GM18511 (cell line): ENCODE measurements at regions not wholly inside any gene's neighbourhood (a gene's known extent, or its start where the extent isn't known, plus 50 kb on each side); places are given as distances from the start of the nearest gene placed in this dataset.

Source experiments
- ATAC-seq: cut with Tn5 transposase; IDR thresholded peaks from one replicate; pipeline ENCODE4 v1.9.1; 2021; ENCODE audit warnings: mild to moderate bottlenecking, moderate library complexity; ENCODE audit not compliant: unreplicated experiment

DNA sequence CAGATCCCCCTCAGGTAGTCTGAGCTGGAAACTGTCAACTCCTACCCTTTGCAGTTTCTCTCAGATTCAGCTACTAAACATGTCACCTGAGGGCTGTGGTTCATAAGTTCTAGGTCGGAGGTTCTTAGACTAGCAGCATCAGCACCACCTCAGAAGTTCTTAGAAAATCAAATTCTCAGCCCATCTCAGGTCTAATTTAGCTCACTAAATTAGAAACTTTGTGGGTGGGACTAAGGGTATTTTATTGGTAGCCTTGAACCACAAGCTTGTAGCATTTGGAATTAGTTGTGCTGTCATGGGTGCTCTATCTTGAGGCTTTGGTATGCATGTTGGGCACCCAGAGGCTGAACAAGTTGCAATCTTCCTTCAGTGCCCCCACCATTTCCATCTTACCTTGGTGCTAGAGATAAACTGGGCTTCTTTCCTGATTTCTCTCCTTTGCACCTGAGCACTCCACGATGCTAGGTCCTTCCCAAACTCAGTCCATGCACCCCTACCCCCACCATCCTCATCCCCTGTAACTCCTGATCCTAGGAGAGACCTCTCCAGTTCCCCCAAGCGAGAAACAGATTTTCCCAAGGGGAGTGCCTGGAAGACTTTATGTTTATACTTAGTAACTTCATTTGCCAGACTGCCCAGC is 54.2 kb downstream of the S1PR1 start:
- peak; percentile 25 for ATAC-seq

DNA sequence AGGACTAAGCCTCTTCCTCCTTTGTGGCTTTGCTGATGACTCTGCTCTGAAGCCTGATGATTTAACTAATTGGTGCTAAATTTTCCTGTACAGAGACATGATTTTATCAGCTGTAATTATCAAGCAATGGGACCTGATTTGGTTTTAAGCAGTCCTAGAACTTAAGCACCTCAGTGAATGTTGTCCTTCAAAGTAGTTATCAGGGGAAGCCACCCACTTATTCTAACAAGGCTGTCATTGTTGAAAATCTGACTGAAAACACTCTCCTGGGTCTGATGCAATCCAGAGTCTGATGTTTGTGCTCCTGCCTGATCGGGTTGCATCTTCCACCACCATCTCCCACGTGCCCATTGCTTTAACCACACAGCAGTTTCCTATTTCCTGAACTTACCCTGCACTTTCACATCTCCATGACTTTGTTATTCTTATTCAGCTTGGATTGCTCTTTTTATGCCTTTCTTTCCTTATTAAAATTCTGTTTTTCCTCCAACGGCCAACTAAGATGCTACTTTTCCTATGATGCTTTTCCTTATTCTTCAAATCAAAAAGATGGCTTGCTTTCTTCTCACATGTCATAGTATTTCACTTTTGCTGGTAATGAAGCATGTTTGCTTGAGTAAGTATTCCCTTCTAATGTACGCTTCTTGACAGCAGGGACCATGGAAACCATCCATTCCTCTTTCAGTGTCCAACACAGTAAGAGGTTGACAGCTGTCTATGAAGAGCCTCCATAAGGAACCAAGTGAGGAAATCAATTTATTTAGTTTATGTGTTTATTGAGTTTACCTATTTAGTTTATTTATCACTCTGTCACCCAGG is 55.0 kb downstream of the S1PR1 start:
- ATAC-seq, result peak; percentile 35

DNA sequence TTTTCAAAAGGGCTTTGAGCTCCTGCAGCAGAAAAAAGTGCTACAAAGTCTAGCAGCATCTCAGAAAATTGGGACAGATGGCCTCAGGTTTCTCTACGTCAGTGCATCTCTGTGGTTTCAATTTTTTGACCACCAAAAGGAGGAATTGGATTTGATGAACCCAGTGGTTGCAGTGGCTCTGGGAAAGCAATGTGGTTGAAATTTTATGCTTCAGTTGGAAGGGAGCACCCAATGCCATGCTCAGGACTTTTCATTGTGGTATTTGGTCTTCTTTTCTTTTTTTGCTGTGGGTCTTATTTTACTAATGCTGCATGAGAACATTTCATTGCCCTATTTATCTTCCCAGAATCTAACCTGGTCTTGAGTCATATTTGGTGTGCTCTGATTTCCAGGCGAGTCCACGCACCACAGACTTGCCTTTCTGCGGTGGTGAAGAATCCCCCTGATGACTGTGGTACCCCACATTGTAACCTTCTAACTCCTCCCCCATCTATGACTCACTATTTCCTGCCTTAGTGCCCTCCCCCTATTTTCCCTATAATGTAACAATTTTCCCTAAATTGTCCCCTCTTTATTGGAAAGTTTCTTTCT is 56.7 kb downstream of the S1PR1 start:
- peak; percentile 60 for ATAC-seq

DNA sequence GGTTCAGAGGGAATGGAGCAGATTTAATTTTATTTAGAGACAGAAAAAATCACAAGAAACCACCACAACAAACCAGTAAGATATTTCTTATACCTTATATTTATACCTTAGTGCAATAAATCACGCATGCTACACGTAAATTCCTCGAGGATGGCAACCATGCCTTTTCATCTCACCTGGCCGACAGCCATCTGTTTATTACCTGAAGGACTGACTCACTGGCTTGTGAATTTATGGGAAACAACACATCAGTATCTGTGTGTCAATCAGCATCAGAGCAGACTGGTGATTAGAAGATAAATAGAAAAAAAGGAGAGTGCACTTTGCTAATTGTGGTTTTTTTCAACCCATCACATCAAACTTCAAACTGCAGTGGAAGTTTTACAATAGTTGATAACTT is 58.4 kb downstream of the S1PR1 start:
- ATAC-seq, result no peak

DNA sequence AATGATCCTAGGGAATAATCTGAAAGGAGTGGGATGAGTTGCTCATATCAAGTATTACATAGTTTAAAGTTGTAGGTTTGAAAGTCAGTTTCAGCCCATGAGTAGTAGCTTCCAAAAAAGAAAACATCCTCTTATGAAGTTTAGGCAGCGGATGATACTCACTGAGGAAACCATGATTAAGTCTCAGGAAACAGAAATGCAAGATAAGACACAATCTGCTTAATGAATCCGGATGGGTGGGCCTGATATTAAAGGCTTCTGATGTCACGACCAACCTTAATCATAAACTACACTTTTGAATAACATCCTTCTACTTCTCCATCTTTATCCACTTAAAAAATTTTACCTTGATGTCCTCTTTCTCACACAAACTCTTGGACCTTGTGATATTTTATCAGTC is 61.8 kb downstream of the S1PR1 start:
- ATAC-seq, result no peak

DNA sequence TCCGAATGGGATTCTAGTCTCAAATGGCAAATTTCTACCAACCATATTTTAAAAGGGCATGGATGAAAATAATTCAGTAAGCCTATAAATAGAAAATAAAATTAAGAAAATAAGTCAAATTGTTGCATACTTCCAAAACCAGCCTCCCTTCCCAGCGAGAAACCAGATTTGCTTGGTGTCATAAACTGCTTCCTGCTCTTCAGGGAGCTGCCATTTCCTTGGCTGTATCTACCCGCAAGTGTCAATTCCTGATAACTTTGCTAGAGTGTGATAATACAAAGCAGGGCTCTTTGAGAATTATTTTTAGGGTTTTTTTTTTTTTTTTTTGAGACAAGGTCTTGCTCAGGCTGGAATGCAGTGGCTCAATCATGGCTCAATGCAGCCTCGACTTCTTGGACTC is 62.3 kb downstream of the S1PR1 start:
- ATAC-seq, result no peak

DNA sequence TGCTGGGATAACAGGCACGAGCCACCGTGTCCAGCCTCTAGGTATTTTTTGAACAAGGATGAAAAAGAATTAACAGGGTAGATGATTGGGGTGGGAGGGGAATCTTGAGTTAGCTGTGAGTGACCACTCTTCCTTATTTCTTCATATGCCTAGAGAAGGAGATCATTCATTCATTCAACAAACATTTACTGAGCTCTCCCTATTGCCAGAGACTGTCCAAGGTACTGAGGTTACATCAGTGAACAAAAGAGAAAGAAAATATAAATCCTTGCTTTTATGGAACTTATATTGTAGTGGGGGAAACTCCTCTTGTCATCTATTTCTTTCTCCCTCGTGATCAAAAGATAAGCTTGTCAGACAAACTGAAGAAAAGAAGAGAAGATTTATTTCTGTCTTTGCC is 62.9 kb downstream of the S1PR1 start:
- no peak for ATAC-seq

DNA sequence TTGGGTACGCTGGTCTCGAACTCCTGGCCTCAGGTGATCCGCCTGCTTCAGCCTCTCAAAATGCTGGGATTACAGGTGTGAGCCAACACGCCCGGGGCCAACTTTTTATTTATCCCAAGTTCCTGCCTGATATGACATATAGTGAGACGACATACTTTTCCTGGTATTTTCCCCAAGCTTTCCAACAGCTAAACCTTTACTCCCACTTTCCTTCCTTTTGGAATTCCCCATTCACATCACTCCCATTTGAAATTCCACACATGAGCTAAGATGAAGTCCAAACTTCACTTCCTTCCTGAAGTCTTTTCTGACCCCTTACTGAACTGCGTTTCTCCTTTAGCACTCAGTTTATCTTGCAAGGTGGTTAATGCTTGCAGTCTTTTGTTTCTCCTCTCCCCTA is 64.1 kb downstream of the S1PR1 start:
- ATAC-seq, result no peak

DNA sequence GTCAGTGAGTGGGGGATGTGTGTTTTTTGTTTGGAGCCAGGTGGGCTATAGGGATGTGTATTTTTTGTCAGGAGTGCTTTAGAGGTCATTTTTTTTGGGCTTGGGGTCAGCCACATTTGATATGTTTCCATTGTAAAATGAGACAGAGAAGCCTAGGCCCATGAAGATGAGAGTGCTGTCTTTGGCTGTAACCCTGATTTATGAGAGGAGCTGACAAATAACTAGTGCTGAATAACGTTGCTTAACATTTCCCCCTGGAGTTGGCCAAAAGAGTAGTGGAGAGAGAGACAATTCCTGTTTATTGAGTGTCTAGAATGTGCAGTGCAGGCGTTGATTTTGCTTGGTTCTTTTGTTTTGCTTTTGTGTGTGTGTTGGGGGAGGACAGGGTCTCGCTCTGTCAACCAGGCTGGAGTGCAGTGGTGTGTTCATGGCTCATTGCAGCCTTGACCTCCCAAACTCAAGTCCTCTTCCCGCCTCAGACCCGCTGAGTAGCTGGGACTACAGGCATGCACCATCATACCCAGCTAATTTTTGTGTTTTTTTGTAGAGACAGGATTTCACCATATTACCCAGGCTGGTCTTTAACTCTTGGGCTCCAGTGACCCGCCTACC is 64.7 kb downstream of the S1PR1 start:
- ATAC-seq, result no peak

DNA sequence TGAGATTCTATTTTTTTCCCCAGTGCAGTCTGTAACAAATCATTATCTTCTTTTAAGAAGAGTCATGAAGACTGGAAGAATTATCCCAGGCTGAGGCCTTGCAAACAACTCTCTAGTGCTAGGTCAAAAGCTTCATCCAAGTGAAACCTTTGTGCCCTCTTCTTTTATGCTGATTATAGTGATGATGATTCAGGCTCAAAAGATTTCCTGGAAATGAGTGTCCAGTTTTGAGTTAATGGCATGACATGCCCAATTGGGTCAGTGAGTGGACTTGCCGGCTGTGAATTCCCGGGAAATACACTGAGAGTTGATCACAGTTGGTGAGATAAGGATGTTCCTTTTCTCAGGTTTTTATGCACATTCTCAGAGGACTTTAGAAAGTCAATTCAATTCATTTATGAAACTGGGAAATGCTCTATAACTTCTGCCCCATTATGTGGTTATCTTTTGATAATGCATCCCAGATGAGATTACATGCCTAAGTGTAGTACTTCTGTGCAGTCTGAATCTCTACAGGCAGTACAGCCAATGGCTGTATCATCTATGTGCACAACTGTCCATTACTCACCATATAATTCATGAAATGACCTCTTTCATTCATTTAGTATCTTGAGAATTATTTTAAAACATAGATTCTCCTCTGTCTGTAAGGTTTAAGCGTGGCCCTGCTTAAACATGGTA is 66.2 kb downstream of the S1PR1 start:
- no peak for ATAC-seq

DNA sequence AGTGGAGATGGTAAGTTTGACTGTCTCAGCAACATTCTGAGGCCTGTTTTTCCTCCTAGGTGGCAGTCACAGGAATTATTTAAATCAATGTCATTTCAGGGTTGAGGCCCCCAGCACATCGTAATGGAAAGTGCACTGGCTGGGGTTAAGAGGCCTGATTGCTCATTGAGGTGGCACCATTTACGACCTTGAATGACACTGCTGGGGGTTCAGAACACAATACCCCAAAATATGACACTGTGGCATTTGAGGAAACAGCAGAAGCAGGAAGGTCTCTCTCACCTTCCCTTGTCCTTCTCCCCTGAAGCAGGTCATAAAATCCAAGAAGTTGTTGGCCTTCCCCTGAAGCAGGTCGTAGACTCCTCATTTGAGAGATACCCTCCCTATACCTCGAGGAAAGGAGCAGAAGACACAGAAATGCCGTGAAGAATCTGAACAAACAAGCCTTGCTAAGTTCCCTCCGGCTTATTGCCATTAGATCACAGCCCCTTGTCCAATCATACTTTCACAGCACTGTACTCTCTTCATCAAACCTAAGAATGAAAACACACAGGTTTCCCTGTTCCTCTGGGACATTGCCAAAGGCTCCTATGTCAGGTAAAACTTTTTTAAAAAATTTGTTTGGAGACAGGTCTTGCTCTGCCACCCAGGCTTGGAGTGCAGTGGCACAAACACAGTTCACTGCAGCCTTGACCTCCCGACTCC is 71.3 kb downstream of the S1PR1 start:
- ATAC-seq, result no peak

DNA sequence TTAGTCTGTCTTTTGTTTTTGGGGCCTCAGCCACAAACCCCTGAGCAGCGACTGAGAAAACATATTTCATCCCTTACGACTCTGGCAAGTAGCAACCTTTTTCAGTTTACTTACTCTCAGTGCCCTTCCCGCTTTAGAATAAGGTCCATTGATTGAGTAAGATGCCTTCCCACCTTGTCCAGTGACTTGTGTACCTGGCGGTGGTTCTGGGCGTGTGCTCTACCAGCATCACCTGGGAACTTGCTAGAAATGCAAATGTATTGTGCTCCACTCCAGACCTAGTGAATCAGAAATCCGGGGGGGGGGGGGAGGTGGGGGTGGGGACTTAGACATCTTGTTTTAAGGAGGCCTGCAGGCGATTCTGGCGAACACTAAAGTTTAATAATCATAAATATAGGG is 72.1 kb downstream of the S1PR1 start:
- ATAC-seq, result no peak

DNA sequence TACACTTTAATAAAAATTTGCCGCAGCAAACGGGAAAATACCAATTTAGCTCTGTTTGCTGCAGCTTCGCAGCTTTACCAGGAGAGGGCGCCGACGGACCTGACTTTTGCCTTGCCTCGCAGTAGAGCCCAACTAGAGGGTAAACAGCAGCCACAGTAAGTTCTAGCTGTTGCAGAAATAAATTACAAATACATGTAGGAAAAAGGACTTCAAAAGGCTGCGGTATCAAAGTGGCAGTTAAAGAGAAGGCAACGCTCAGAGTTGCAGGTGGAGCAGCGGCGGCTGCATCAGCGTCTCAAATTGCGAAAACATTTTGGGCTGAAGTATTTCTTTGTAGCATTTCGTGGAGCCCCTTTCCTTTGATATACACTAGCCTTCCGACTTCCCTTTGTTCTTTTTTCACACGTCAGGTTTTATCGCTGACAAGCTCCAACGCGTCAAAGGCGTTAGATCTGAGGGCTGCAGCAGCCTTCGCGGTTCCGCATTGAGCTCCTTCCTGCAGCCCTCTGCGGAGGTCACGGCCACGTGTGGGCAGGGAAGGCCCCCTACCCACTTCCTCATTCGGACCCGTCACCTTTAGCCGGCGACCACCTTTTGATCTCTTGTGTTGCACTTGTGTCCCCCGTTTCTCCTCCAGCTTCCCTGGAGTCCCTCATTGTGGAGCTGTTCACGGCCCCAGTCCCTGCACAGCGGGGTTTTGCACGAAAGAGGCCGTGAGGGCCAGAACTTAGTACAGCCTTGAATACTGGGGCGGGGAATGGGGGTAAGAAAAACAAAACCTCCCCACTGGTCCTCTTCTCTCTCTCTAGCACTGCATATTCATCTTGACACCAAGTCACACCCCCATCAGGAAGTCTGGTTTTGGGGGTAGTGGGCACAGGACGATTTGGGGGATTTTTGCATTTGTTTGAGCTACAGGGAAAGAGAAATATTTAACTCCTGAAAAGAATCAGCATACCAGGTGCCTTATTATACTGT is 72.8 kb downstream of the S1PR1 start:
- ATAC-seq, result peak; percentile 51

DNA sequence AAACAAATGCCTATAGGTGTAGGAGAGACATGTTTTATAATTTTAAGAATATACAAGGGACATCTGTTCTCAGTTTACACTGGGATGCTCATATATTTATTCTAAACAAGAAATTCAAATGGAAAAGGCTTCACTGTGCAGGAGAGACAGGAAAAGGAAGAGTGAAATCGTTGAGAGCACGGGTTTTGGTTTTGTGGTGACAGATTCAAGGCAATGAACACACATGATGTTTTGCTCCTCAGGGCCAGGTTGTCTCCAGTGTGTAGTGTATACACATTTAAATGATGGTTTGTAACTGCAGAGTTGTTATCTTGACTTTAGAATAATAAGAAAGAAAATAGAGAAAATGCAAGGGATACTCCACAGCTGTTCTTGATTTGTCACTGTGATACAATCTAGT is 73.7 kb downstream of the S1PR1 start:
- no peak for ATAC-seq

DNA sequence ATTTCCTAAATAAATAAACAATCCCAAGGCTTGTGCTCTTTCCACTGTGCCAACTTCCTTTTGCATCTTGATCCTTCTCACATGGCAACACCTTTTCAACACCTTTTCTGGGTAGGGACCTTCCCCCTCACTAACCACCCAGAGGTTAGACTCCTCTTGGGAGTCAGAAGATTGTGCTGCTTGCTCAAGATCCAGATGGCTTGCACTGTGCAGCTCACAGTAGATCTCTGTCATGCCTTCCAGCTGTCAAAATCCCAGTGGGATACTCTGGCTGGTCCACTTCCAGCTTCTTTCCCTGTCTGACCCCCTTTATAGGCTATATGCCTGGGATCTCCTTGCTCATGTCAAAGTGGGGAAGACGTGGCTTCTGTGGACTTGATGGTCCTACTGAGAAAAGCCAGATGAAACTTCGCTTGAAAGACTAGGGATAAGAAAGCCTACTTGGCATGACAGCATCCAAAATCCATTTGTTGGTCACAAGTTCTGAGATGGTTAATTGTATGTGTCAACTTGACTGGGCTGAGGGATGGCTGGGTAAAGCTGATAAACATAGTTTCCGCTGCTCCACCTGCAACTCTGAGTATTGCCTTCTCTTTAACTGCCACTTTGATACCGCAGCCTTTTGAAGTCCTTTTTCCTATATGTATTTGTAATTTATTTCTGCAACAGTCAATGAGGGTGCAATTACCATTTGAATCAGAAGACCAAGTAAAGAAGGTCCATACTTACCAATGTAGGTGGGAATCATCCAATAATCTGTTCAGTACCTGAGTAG is 74.5 kb downstream of the S1PR1 start:
- ATAC-seq, result no peak

DNA sequence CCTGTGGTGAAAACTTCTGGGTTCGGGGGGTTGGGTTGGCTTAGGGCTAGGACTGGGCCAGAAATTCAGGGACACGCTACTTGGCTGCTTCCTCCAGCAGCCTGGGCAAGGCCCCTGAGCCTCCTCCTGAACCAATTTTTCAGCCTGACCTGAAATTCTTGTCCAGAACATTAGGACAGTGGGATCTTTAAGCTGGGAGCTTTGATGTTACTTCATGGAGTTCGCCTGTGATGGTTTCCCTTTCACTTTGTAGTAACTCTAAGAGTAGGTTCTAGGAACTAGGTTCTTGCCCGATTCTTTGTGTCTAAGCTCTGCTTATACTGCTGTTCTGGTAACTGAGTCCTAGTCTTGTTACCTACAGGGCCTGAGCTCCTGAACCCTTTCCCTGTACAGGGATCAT is 75.3 kb downstream of the S1PR1 start:
- ATAC-seq, result peak; percentile 22

DNA sequence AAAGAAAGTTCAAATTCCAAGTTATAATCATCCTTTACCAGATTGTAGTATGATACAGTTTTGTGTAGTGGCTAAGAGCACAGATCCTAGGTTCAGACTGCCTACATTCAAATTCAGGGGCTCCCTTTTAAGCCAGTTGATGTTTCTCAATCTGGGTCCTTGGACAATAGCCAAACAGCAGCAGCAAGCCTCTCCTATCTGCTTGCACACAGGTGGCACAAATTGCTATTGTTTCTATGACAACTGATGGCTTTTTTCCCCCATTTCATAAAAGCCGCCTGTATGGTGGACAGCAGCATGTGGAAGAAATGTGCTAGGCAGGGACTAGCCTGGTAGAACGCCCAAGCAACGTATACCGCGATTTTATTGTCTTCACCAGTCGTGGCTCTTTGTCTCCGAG is 76.5 kb downstream of the S1PR1 start:
- no peak for ATAC-seq

DNA sequence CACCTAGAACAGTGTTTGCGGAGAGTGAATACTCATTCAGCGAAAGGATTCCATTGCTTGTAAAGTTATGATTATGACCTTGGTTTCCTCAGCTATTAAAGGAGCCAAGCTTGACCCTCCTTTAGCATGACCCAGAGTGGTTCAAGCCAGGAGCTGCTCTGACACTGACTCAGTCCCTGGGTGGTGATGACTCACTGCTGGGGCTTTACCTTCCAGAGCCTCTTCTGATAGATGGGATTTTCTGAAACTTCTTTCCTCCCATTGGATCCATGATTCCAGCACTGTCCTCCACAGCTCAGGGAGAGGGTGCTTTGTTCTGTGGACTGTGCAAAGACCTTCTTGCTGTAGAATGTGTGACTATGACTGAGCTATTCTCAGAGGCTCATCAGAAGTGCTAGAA is 77.4 kb downstream of the S1PR1 start:
- peak; percentile 39 for ATAC-seq

DNA sequence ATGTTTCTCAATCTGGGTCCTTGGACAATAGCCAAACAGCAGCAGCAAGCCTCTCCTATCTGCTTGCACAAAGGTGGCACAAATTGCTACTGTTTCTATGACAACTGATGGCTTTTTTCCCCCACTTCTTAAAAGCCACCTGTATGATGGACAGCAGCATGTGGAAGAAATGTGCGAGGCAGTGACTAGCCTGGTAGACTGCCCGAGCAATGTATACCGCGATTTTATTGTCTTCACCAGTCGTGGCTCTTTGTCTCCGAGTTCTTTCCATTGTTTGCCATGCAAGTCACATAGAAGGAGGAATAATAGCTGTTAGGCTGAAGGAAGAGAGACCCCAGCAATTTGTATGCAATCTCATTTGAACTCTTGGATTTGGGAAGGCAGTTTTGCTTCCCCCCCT is 79.4 kb downstream of the S1PR1 start:
- ATAC-seq, result no peak
